ENCODE measurements at regions not wholly inside any gene's neighbourhood (a gene's known extent, or its start where the extent isn't known, plus 50 kb on each side); places are given as distances from the start of the nearest gene placed in this dataset.

DNA sequence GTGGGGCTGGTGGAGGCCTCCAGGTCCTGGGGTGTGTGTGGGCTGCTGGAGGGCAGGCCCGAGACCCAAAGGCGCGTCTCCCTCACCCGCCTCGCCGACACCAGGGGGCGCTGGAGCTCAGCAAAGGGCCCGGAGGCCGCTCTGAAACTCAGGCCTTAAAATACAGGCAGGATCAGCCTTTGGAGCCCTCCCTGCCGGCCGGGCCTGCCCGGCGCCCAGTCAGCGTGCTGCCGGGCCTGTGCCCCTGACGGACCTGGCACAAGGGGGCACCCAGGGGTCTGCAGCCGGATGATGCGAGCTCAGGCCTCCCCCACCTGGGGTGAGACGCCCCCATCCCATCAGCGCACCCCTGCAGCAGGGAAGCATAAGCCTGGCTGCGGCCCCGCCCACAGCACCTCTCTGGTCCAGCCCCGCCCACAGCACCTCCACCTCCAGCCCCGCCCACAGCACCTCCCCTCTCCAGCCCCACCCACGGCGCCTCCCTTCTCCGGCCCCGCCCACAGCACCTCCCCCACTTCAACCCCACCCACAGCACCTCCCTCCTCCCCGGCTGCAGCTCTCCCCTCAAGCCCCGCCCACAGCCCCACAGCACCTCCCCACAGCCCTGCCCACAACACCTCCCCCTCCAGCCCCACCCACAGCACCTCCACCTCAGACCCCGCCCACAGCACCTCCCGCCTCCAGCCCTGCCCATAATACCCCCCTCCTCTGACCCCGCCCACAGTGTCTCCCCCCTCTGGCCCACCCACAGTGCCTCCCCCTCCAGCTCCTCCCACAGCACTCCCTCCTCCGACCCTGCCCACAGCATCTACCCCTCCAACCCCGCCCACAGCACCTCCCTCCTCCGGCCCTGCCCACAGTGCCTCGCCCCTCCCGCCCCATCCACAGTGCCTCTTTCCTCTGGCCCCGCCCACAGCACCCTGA lies 92.8 kb upstream of the OTOS start (continued):
- TF ChIP-seq RAD21 (IDR thresholded peaks at IDR 0.05; ENCODE audit: insufficient read depth, low read depth, low read length) (peak; percentile 50), SMAD1 (IDR thresholded peaks at IDR 0.05; ENCODE audit: low read depth, partially characterized antibody) (no peak), SMC3 (IDR thresholded peaks at IDR 0.05; ENCODE audit: borderline replicate concordance, low read length) (peak; percentile 39; the same call in 1 of the 2 replicates), YBX1 (IDR thresholded peaks at IDR 0.05) (no peak)
- TF ChIP-seq, protein P1, sequence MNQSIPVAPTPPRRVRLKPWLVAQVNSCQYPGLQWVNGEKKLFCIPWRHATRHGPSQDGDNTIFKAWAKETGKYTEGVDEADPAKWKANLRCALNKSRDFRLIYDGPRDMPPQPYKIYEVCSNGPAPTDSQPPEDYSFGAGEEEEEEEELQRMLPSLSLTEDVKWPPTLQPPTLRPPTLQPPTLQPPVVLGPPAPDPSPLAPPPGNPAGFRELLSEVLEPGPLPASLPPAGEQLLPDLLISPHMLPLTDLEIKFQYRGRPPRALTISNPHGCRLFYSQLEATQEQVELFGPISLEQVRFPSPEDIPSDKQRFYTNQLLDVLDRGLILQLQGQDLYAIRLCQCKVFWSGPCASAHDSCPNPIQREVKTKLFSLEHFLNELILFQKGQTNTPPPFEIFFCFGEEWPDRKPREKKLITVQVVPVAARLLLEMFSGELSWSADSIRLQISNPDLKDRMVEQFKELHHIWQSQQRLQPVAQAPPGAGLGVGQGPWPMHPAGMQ (IDR thresholded peaks at IDR 0.05; ENCODE audit: borderline replicate concordance), result no peak
- TF ChIP-seq, protein P2, sequence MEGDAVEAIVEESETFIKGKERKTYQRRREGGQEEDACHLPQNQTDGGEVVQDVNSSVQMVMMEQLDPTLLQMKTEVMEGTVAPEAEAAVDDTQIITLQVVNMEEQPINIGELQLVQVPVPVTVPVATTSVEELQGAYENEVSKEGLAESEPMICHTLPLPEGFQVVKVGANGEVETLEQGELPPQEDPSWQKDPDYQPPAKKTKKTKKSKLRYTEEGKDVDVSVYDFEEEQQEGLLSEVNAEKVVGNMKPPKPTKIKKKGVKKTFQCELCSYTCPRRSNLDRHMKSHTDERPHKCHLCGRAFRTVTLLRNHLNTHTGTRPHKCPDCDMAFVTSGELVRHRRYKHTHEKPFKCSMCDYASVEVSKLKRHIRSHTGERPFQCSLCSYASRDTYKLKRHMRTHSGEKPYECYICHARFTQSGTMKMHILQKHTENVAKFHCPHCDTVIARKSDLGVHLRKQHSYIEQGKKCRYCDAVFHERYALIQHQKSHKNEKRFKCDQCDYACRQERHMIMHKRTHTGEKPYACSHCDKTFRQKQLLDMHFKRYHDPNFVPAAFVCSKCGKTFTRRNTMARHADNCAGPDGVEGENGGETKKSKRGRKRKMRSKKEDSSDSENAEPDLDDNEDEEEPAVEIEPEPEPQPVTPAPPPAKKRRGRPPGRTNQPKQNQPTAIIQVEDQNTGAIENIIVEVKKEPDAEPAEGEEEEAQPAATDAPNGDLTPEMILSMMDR (IDR thresholded peaks at IDR 0.05 in 2 of 3, conservative IDR thresholded peaks at IDR 0.05 in 1 of 3; ENCODE audit: control insufficient read depth in 2 of 3, extremely low read depth in 1 of 3, insufficient read depth in 1 of 3, low read depth in 3 of 3, low read length in 3 of 3), result peak; percentile 35 to 46 (median 36); a peak in 5 of 6 replicates

DNA sequence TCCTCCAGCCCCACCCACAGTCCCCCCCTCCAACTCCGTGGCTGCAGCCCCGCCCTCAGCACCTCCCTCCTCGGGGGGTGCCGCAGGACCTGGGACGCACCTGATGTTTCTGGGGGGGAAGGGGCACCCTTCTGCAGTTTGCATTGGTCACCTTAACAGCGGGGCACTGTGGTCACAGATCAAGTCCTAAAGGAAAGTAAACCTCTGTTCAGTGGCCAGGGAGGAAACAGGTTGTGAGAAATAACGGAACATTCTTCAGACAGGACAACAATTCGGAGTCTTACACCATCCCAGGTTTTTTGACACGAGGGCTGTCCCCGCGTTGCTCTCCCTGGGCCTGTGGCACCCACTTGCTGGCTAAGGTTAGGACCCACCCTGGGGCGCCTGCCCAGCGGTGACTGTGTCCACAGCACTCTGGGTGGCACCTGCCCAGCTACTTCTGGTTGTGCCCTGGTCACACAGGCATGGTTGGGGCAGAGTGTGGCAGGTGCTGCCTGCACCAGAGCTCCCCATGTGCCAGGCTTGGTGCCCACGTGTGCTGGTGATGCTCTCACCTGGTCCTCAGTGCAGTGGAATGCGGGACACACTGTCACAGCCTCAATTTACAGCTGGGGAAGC lies 93.5 kb upstream of the OTOS start:
- no peaks in the 10 kb centered on the region for H3K36me3 ChIP-seq (ENCODE audit: control insufficient read depth in 2 of 2, insufficient read depth in 2 of 2, low read length in 1 of 2)
- no peaks in the 10 kb centered on the region for H3K4me1 ChIP-seq (ENCODE audit: control insufficient read depth, insufficient read depth, low read length)
- no peaks in the 10 kb centered on the region for H4K20me1 ChIP-seq (ENCODE audit: control insufficient read depth, insufficient read depth)
- in situ Hi-C loops (cut with MboI) (no loop called here), intact Hi-C loops (cut with micrococcal nuclease; ENCODE audit: unreplicated experiment) (loop anchor here (5.0 kb wide), 1 partner anchor 203 kb away; the partner anchor contains the start of gene GPC1)
- SMC1A ChIA-PET (ENCODE audit: uncharacterized antibody, unreplicated experiment), result no interaction called here
- no peak overlapping the region for H3K27ac ChIP-seq (ENCODE audit: control insufficient read depth, insufficient read depth)
- H3K9ac ChIP-seq (ENCODE audit: control insufficient read depth, insufficient read depth, low read length), result no peak overlapping the region
- H3K9me3 ChIP-seq (replicated peaks; ENCODE audit: control insufficient read depth, insufficient read depth, low read length), result no peaks in the 10 kb centered on the region; the same call in 2 of the 3 replicates
- 19% methylated on average over 13 of the region's 15 CpGs for WGBS (ENCODE audit: insufficient coverage, insufficient replicate concordance, low lambda C conversion rate, missing lambda C conversion rate)
- peak; percentile 21; the same call in 2 of the 3 replicates for ATAC-seq
- CTCF ChIA-PET, result interaction anchor here (0.8 kb wide), 1 partner anchor 280 kb away, joined by 3 read pairs; no protein-coding TSS in a partner anchor
- H3K4me2 ChIP-seq (ENCODE audit: control insufficient read depth, insufficient read depth), result no peak overlapping the region
- no peak overlapping the region for H2AFZ ChIP-seq (ENCODE audit: control insufficient read depth, low read depth, low read length)
- no peaks in the 10 kb centered on the region for H3K27me3 ChIP-seq (replicated peaks in 1 of 2; ENCODE audit: control insufficient read depth in 2 of 2, insufficient read depth in 2 of 2, low read length in 1 of 2)
- POLR2A ChIA-PET, result no interaction called here
- RAD21 ChIA-PET (ENCODE audit: unreplicated experiment), result no interaction called here
- no TSS peak for BruUV-seq (replicated peaks)
- H3K4me3 ChIP-seq, result no peak overlapping the region
- FAIRE-seq, result no peak
- H3K79me2 ChIP-seq (ENCODE audit: control insufficient read depth, insufficient read depth, low read length), result no peaks in the 10 kb centered on the region
- DNase-seq (ENCODE audit: low read depth, low spot score), result no peak
- TF ChIP-seq, protein P3, sequence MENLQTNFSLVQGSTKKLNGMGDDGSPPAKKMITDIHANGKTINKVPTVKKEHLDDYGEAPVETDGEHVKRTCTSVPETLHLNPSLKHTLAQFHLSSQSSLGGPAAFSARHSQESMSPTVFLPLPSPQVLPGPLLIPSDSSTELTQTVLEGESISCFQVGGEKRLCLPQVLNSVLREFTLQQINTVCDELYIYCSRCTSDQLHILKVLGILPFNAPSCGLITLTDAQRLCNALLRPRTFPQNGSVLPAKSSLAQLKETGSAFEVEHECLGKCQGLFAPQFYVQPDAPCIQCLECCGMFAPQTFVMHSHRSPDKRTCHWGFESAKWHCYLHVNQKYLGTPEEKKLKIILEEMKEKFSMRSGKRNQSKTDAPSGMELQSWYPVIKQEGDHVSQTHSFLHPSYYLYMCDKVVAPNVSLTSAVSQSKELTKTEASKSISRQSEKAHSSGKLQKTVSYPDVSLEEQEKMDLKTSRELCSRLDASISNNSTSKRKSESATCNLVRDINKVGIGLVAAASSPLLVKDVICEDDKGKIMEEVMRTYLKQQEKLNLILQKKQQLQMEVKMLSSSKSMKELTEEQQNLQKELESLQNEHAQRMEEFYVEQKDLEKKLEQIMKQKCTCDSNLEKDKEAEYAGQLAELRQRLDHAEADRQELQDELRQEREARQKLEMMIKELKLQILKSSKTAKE (IDR thresholded peaks at IDR 0.05; ENCODE audit: low read depth, poor library complexity, severe bottlenecking), result no peak
- TF ChIP-seq, protein P4, sequence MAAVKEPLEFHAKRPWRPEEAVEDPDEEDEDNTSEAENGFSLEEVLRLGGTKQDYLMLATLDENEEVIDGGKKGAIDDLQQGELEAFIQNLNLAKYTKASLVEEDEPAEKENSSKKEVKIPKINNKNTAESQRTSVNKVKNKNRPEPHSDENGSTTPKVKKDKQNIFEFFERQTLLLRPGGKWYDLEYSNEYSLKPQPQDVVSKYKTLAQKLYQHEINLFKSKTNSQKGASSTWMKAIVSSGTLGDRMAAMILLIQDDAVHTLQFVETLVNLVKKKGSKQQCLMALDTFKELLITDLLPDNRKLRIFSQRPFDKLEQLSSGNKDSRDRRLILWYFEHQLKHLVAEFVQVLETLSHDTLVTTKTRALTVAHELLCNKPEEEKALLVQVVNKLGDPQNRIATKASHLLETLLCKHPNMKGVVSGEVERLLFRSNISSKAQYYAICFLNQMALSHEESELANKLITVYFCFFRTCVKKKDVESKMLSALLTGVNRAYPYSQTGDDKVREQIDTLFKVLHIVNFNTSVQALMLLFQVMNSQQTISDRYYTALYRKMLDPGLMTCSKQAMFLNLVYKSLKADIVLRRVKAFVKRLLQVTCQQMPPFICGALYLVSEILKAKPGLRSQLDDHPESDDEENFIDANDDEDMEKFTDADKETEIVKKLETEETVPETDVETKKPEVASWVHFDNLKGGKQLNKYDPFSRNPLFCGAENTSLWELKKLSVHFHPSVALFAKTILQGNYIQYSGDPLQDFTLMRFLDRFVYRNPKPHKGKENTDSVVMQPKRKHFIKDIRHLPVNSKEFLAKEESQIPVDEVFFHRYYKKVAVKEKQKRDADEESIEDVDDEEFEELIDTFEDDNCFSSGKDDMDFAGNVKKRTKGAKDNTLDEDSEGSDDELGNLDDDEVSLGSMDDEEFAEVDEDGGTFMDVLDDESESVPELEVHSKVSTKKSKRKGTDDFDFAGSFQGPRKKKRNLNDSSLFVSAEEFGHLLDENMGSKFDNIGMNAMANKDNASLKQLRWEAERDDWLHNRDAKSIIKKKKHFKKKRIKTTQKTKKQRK (IDR thresholded peaks at IDR 0.05; ENCODE audit: low read depth, low read length), result no peak
- no peak for TF ChIP-seq ATF7 (IDR thresholded peaks at IDR 0.05; ENCODE audit: low read depth)

All from GM12878 (cell line).